ENCODE measurements at regions not wholly inside any gene's neighbourhood (a gene's known extent, or its start where the extent isn't known, plus 50 kb on each side); places are given as distances from the start of the nearest gene placed in this dataset.
A peak's percentile ranks its signal among the peaks of the same experiment; 100 is the strongest.

GRCh38 chr2:180669016-180669415, 311.4 kb upstream of the UBE2E3 start:
- H3F3A ChIP-seq (ENCODE audit: insufficient read depth, low read length): no peaks in the 10 kb centered on the region
- H3K27ac ChIP-seq (ENCODE audit: low read length): no peak overlapping the region
- H3K9me2 ChIP-seq (replicated peaks; ENCODE audit: insufficient read depth, low read length): no peaks in the 10 kb centered on the region
- no peaks in the 10 kb centered on the region for H3K79me2 ChIP-seq (ENCODE audit: low read length)
- no peaks in the 10 kb centered on the region for H3K36me3 ChIP-seq (replicated peaks; ENCODE audit: insufficient read depth, low read length)
- no peaks in the 10 kb centered on the region for H3K27me3 ChIP-seq (replicated peaks; ENCODE audit: insufficient read depth, low read length)
- H3K4me2 ChIP-seq (ENCODE audit: low read depth, low read length): no peak overlapping the region
- no peak overlapping the region for H3K9ac ChIP-seq (ENCODE audit: low read length)
- no peak overlapping the region for H2AFZ ChIP-seq (ENCODE audit: low read length)
- H3K4me1 ChIP-seq (ENCODE audit: low read length): no peaks in the 10 kb centered on the region
- TF ChIP-seq, protein P1, sequence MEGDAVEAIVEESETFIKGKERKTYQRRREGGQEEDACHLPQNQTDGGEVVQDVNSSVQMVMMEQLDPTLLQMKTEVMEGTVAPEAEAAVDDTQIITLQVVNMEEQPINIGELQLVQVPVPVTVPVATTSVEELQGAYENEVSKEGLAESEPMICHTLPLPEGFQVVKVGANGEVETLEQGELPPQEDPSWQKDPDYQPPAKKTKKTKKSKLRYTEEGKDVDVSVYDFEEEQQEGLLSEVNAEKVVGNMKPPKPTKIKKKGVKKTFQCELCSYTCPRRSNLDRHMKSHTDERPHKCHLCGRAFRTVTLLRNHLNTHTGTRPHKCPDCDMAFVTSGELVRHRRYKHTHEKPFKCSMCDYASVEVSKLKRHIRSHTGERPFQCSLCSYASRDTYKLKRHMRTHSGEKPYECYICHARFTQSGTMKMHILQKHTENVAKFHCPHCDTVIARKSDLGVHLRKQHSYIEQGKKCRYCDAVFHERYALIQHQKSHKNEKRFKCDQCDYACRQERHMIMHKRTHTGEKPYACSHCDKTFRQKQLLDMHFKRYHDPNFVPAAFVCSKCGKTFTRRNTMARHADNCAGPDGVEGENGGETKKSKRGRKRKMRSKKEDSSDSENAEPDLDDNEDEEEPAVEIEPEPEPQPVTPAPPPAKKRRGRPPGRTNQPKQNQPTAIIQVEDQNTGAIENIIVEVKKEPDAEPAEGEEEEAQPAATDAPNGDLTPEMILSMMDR (IDR thresholded peaks at IDR 0.05; ENCODE audit: low read length): no peak
- TF ChIP-seq EZH2 (optimal IDR thresholded peaks at IDR 0.05; ENCODE audit: low read depth, low read length): no peak
- no peak for TF ChIP-seq EZH2phosphoT487 (IDR thresholded peaks at IDR 0.05; ENCODE audit: low read length)
- H3K9me3 ChIP-seq (replicated peaks; ENCODE audit: insufficient read depth, low read length): no peaks in the 10 kb centered on the region
- H3K4me3 ChIP-seq (ENCODE audit: low read length): no peak overlapping the region
- DNase-seq: no peak
- no peaks in the 10 kb centered on the region for H4K20me1 ChIP-seq (ENCODE audit: insufficient read depth, low read length)

- Histone ChIP-seq H3K27ac (ENCODE audit: low read length) (no peak overlapping the region), H3K79me2 (ENCODE audit: low read length) (no peaks in the 10 kb centered on the region), H3K27me3 (replicated peaks; ENCODE audit: insufficient read depth, low read length) (no peaks in the 10 kb centered on the region), H3K36me3 (replicated peaks; ENCODE audit: insufficient read depth, low read length) (no peaks in the 10 kb centered on the region), H3K4me3 (ENCODE audit: low read length) (no peak overlapping the region), H3K9me2 (replicated peaks; ENCODE audit: insufficient read depth, low read length) (no peaks in the 10 kb centered on the region), H3K9me3 (replicated peaks; ENCODE audit: insufficient read depth, low read length) (no peaks in the 10 kb centered on the region), H3K4me2 (ENCODE audit: low read depth, low read length) (no peak overlapping the region), H2AFZ (ENCODE audit: low read length) (no peak overlapping the region), H4K20me1 (ENCODE audit: insufficient read depth, low read length) (no peaks in the 10 kb centered on the region), H3K4me1 (ENCODE audit: low read length) (no peaks in the 10 kb centered on the region), H3K9ac (ENCODE audit: low read length) (no peak overlapping the region), H3F3A (ENCODE audit: insufficient read depth, low read length) (no peaks in the 10 kb centered on the region)
- no peak for DNase-seq
- TF ChIP-seq, protein P1 (IDR thresholded peaks at IDR 0.05; ENCODE audit: low read length): no peak
- TF ChIP-seq EZH2phosphoT487 (IDR thresholded peaks at IDR 0.05; ENCODE audit: low read length): no peak
- no peak for TF ChIP-seq EZH2 (optimal IDR thresholded peaks at IDR 0.05; ENCODE audit: low read depth, low read length)
These were observed 315.9 kb upstream of the UBE2E3 start for GRCh38 chr2:180664507-180664906.

- Histone ChIP-seq H3F3A (ENCODE audit: insufficient read depth, low read length) (no peaks in the 10 kb centered on the region), H3K27ac (ENCODE audit: low read length) (no peak overlapping the region), H3K4me1 (ENCODE audit: low read length) (no peaks in the 10 kb centered on the region), H3K9ac (ENCODE audit: low read length) (peak overlapping the region; percentile 27; the same call in 1 of the 2 replicates), H2AFZ (ENCODE audit: low read length) (peak overlapping the region; percentile 72), H3K9me3 (replicated peaks; ENCODE audit: insufficient read depth, low read length) (no peaks in the 10 kb centered on the region), H3K36me3 (replicated peaks; ENCODE audit: insufficient read depth, low read length) (no peaks in the 10 kb centered on the region), H3K4me2 (ENCODE audit: low read depth, low read length) (peak overlapping the region; percentile 70), H3K9me2 (replicated peaks; ENCODE audit: insufficient read depth, low read length) (no peaks in the 10 kb centered on the region), H3K27me3 (replicated peaks; ENCODE audit: insufficient read depth, low read length) (no peaks in the 10 kb centered on the region), H3K4me3 (ENCODE audit: low read length) (peak overlapping the region; percentile 51), H3K79me2 (ENCODE audit: low read length) (no peaks in the 10 kb centered on the region), H4K20me1 (ENCODE audit: insufficient read depth, low read length) (no peaks in the 10 kb centered on the region)
- peak; percentile 46 for DNase-seq
- TF ChIP-seq EZH2 (optimal IDR thresholded peaks at IDR 0.05; ENCODE audit: low read depth, low read length): no peak
- no peak for TF ChIP-seq EZH2phosphoT487 (IDR thresholded peaks at IDR 0.05; ENCODE audit: low read length)
- TF ChIP-seq, protein P1 (IDR thresholded peaks at IDR 0.05; ENCODE audit: low read length): no peak
These were observed 317.4 kb upstream of the UBE2E3 start for GRCh38 chr2:180662941-180663471.
